Epithelial cell of proximal tubule (primary cell): ENCODE measurements at regions not wholly inside any gene's neighbourhood (a gene's known extent, or its start where the extent isn't known, plus 50 kb on each side); places are given as distances from the start of the nearest gene placed in this dataset.

Source experiments
- DNase-seq: peaks from one replicate; pipeline ENCODE4 v3.0.0-alpha.2; 2011; ENCODE audit warnings: low read depth
- H3K4me3 ChIP-seq: 2 replicates; pipeline ENCODE4 v1.5.1; 2011; ENCODE audit warnings: low read depth, mild to moderate bottlenecking, low read length
- CTCF ChIP-seq: conservative IDR thresholded peaks from 2 replicates; pipeline ENCODE4 v1.5.1; 2012; ENCODE audit warnings: low read depth, mild to moderate bottlenecking, low read length

- no peak for DNase-seq
- no peak overlapping the region for H3K4me3 ChIP-seq
- no peak for TF ChIP-seq CTCF
Observed at GRCh38 chr11:112880495-112880894, 80.7 kb upstream of the NCAM1 start.

- no peak for DNase-seq
- H3K4me3 ChIP-seq: peak overlapping the region; percentile 52
- TF ChIP-seq CTCF: no peak
Observed at GRCh38 chr11:112881461-112881860, 79.8 kb upstream of the NCAM1 start.

GRCh38 chr11:112882494-112883381 is 78.5 kb upstream of the NCAM1 start:
- no peak overlapping the region for H3K4me3 ChIP-seq
- no peak for DNase-seq
- TF ChIP-seq CTCF: no peak

GRCh38 chr11:112884012-112884767 is 77.0 kb upstream of the NCAM1 start:
- no peak for TF ChIP-seq CTCF
- DNase-seq: no peak
- no peak overlapping the region for H3K4me3 ChIP-seq

- TF ChIP-seq CTCF: no peak
- H3K4me3 ChIP-seq: no peak overlapping the region
- DNase-seq: no peak
Observed at GRCh38 chr11:112885744-112886433, 75.3 kb upstream of the NCAM1 start.

- peak; percentile 49 for DNase-seq
- H3K4me3 ChIP-seq: no peak overlapping the region
- TF ChIP-seq CTCF: no peak
Observed at GRCh38 chr11:112886434-112887370, 74.5 kb upstream of the NCAM1 start.
